SKM-1 (cell line): ENCODE measurements at regions not wholly inside any gene's neighbourhood (a gene's known extent, or its start where the extent isn't known, plus 50 kb on each side); places are given as distances from the start of the nearest gene placed in this dataset.
"Not testable (repeated sequence)": the region's sequence is repeated elsewhere in the genome, so short reads cannot be mapped to it uniquely, and the experiment has no call there.

Source experiments
- DNase-seq: peaks from one replicate; lab custom pipeline; 2025; ENCODE audit not compliant: unreplicated experiment; lab: John Stamatoyannopoulos, UW

GRCh38 chr7:53491051-53491450, 455.6 kb downstream of the POM121L12 start:
- no peak for DNase-seq

DNA sequence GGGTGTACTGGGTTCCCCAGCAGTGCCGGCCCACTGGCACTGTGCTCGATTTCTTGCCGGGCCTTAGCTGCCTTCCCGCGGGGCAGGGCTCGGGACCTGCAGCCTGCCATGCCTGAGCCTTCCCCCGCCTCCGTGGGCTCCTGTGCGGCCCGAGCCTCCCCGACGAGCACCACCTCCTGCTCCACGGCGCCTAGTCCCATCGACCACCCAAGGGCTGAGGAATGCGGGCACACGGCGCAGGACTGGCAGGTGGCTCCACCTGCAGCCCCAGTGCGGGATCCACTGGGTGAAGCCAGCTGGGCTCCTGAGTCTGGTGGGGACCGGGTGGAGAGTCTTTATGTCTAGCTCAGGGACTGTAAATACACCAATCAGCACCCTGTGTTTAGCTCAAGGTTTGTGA, 459.7 kb downstream of the POM121L12 start:
- DNase-seq = not testable (repeated sequence)

GRCh38 chr7:53500076-53500475, 464.6 kb downstream of the POM121L12 start:
- no peak for DNase-seq

DNA sequence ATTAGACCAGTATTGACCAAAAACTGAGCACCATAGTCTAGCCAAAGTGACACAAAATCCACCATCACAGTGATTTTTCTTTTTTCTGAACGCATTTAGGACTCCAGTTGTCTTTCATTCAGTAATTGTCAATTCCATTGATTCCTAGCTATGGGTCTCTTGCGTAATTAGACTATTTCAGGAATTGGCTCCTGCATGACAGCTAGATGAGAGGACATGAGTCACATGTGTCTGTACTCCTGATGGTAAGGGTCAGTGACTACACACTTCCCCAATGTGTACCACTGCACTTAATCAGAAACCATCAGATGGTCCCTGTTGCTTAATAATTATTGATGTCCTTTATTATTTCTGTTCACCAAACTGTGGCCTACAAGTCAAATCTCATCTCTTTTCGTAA, 469.5 kb downstream of the POM121L12 start:
- DNase-seq = no peak

DNA sequence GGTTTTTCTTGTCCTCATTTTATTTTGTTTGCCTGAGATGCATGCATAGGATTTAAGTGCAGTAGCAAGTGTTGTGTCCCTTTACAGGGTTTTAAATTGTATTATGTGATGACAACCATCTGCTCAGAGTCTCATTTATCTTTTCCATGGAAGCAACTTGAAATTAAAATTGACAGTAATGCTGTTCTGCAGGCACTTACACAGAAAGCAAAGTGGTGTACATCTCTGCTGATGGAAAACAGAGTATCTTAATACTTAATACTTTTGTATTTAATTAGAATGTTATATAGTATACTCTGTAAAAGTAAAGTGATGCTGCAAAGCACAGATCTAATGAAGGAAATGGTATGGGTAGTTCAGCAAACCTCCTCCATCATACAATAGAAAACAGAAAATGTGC, 482.9 kb downstream of the POM121L12 start:
- no peak for DNase-seq

DNA sequence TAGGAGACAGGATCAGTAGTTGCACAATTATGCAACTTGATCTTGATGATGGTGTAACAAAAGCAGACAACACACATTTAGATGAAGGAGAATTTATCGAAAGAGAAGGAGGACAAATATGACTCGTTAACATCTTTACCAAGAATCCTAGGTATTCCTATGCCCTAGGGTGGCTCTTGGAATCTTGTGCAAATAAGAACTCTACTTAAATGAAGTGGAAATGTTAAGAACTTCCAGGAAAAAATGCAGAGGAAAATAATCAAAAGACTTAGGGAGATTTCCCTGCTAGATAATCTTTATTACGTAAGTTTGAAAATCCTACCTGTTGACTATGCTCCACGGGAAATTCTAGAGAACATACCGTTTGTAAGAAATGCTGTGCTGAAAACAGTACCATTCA, 485.4 kb downstream of the POM121L12 start:
- no peak for DNase-seq

DNA sequence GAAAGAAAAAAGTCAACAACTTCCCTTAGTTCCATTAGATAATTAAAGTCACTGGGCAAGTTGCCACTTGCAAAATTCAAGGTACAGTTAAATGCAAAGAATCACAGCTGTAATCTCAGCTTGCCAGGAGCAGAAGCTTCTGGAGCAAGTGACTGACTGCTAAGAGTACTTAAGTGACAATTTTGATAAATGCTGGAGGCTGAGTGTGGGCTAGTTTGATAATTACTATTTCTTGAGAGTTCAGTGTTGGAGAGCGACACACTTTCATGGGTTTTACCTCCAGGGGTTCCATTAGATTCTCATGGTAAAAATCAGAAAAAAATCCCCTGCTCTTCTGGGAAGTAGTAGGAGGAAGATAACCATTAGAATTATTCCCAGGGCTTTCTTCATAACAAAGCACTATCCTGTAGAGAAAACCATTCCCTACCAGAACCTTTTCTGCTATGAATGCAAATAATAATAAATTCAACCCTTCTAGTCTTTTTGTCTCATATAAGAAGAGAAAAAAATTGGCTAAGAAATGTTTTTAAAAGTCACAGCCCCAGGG, 486.3 kb downstream of the POM121L12 start:
- DNase-seq = no peak

DNA sequence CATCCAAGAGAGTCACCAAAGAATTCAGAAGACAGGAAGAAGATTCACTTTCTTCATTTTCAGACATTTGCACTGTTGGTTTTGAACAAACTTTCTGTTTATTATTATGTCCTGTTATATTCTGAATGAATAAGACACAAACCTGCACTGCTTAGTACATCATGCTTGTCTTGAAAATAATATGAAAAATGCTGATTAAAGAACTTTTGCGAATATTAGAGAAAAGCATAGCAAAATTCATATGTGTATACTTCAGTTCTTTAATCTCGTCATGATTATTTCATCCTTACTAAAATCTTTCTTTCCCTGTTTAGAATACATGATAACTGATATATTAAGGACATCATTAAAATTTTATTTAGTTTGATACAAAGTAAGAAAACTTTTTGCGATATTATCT, 504.1 kb downstream of the POM121L12 start:
- DNase-seq = no peak

GRCh38 chr7:53541475-53541874, 506.0 kb downstream of the POM121L12 start:
- DNase-seq = no peak

DNA sequence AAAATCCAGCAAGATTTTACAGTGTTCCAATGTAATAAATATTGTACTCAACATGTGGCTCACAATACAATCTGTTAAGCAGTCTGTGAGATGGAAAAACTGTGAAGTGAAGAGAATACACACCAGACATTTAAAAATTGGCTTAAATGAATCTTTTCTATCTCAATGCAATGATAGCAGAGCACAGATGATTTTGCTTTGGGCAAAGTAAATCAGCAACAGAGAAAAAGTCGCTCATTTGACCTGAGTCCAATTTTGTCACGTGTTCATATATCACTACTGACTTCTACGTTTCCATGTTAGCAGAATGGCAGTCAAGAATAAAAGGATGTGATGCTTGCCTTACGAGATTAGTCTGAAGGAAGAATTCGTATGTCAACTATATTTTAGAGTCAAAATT, 506.7 kb downstream of the POM121L12 start:
- DNase-seq = no peak
